ENCODE measurements at regions not wholly inside any gene's neighbourhood (a gene's known extent, or its start where the extent isn't known, plus 50 kb on each side); places are given as distances from the start of the nearest gene placed in this dataset.

GRCh38 chr9:84079994-84080393 is 99.4 kb downstream of the RMI1 start:
- TF ChIP-seq CTCF (IDR thresholded peaks at IDR 0.05; ENCODE audit: insufficient read depth, low read depth, low read length) = no peak
- TF ChIP-seq EZH2 (IDR thresholded peaks at IDR 0.05; ENCODE audit: insufficient read depth, low read length) = no peak

Data from astrocyte (in vitro differentiated cells and primary cell).